22Rv1 (cell line): ENCODE measurements at regions not wholly inside any gene's neighbourhood (a gene's known extent, or its start where the extent isn't known, plus 50 kb on each side); places are given as distances from the start of the nearest gene placed in this dataset.

ENCODE experiments used
- ZFX ChIP-seq: fragments of 450-650 bp; IDR thresholded peaks from 2 replicates; pipeline ENCODE4 v1.6.1; 2017; ENCODE audit warnings: antibody characterized with exemption, borderline replicate concordance
- TF ChIP-seq, protein P1 (sequence below): fragments of 450-650 bp; IDR thresholded peaks from 2 replicates; pipeline ENCODE4 v1.5.1; 2017; ENCODE audit warnings: mild to moderate bottlenecking

DNA sequence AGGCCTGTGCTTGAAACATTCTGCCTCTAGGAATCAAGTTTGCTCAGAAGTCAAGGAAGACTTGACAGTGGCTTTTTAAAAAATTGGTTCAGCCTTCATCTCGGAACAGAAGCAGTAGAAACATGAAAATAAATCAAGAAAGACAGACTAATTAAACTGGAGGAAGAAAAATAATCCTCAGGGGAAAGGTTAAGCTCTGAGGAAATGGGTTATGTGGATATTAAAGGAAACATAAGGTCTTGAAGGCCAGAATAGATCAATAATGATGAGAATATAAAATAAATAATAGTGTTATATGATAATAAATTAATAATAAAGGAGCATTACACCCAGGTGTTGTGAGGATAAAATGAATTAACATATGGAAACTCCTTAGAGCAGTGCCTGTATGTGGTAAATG is 121.7 kb downstream of the GPR63 start:
- TF ChIP-seq, protein P1, sequence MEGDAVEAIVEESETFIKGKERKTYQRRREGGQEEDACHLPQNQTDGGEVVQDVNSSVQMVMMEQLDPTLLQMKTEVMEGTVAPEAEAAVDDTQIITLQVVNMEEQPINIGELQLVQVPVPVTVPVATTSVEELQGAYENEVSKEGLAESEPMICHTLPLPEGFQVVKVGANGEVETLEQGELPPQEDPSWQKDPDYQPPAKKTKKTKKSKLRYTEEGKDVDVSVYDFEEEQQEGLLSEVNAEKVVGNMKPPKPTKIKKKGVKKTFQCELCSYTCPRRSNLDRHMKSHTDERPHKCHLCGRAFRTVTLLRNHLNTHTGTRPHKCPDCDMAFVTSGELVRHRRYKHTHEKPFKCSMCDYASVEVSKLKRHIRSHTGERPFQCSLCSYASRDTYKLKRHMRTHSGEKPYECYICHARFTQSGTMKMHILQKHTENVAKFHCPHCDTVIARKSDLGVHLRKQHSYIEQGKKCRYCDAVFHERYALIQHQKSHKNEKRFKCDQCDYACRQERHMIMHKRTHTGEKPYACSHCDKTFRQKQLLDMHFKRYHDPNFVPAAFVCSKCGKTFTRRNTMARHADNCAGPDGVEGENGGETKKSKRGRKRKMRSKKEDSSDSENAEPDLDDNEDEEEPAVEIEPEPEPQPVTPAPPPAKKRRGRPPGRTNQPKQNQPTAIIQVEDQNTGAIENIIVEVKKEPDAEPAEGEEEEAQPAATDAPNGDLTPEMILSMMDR = no peak
- TF ChIP-seq ZFX = no peak
